WTC11 (cell line): ENCODE measurements at regions not wholly inside any gene's neighbourhood (a gene's known extent, or its start where the extent isn't known, plus 50 kb on each side); places are given as distances from the start of the nearest gene placed in this dataset.

Experiments used
- ATAC-seq: fragments of 200-7000 bp; cut with Tn5 transposase; 2 replicates; pipeline ENCODE4 v1.10.0; 2021; ENCODE audit warnings: mild to moderate bottlenecking, moderate library complexity
- CTCF ChIA-PET: fragments of 300-600 bp; sonication (Branson Sonifier 250); formaldehyde crosslinking; loops from one replicate; lab custom pipeline; 2021; ENCODE audit warnings: antibody characterized with exemption; lab: Charles Lee
- POLR2A ChIA-PET: fragments of 350-600 bp; sonication (Branson Sonifier 250); formaldehyde crosslinking; loops from one replicate; lab custom pipeline; 2021; ENCODE audit warnings: antibody characterized with exemption; lab: Charles Lee
- DNase-seq: peaks from one replicate; pipeline ENCODE4 v3.0.0; 2021; ENCODE audit warnings: low spot score
- H3K27ac Mint-ChIP-seq: 2 replicates; pipeline ENCODE4 v1.8.0; 2021; ENCODE audit warnings: mixed read lengths
- H3K27me3 Mint-ChIP-seq: 2 replicates; pipeline ENCODE4 v1.8.0; 2021; ENCODE audit warnings: low read depth, mild to moderate bottlenecking, moderate library complexity, mixed read lengths
- H3K36me3 Mint-ChIP-seq: 2 replicates; pipeline ENCODE4 v1.8.0; 2021; ENCODE audit warnings: mixed read lengths
- H3K4me1 Mint-ChIP-seq: 2 replicates; pipeline ENCODE4 v1.8.0; 2022; ENCODE audit warnings: mixed read lengths
- H3K4me3 Mint-ChIP-seq: 2 replicates; pipeline ENCODE4 v1.8.0; 2021; ENCODE audit warnings: mild to moderate bottlenecking, moderate library complexity, mixed read lengths
- H3K9me3 Mint-ChIP-seq: 2 replicates; pipeline ENCODE4 v1.8.0; 2021; ENCODE audit warnings: mixed read lengths
- CREB1 ChIP-seq: sonication (generic); formaldehyde crosslinking; IDR thresholded peaks from 2 replicates; pipeline ENCODE4 v1.8.0; 2023; ENCODE audit warnings: mild to moderate bottlenecking, missing genetic modification reagents
- ESRRA ChIP-seq: sonication (generic); formaldehyde crosslinking; IDR thresholded peaks from 2 replicates; pipeline ENCODE4 v1.8.1; 2022; ENCODE audit warnings: mild to moderate bottlenecking, missing genetic modification reagents, borderline replicate concordance
- FOXK1 ChIP-seq: sonication (generic); formaldehyde crosslinking; IDR thresholded peaks from 2 replicates; pipeline ENCODE4 v1.8.0; 2022; ENCODE audit warnings: mild to moderate bottlenecking, moderate library complexity, missing genetic modification reagents
- STAT6 ChIP-seq: sonication (generic); formaldehyde crosslinking; conservative IDR thresholded peaks from 2 replicates; pipeline ENCODE4 v1.8.1; 2023; ENCODE audit warnings: mild to moderate bottlenecking, low read depth, missing genetic modification reagents, moderate library complexity
- TEAD4 ChIP-seq: sonication (generic); formaldehyde crosslinking; IDR thresholded peaks from 2 replicates; pipeline ENCODE4 v1.8.0; 2022; ENCODE audit warnings: mild to moderate bottlenecking, missing genetic modification reagents
- TP53 ChIP-seq: sonication (generic); formaldehyde crosslinking; IDR thresholded peaks from 2 replicates; pipeline ENCODE4 v1.8.1; 2023; ENCODE audit warnings: mild to moderate bottlenecking, missing genetic modification reagents
- USF1 ChIP-seq: sonication (generic); formaldehyde crosslinking; IDR thresholded peaks from 2 replicates; pipeline ENCODE4 v1.8.0; 2022; ENCODE audit warnings: mild to moderate bottlenecking, missing genetic modification reagents
- ZNF532 ChIP-seq: fragments of 250-450 bp; sonication (Bioruptor Pico); IDR thresholded peaks from 2 replicates; pipeline ENCODE4 v1.9.0; 2021; ENCODE audit warnings: mild to moderate bottlenecking, borderline replicate concordance
- ZSCAN18 ChIP-seq: fragments of 250-450 bp; sonication (Bioruptor Pico); IDR thresholded peaks from 2 replicates; pipeline ENCODE4 v2.1.2; 2022; ENCODE audit warnings: mild to moderate bottlenecking, moderate library complexity
- TF ChIP-seq, protein P1 (sequence below): sonication (generic); formaldehyde crosslinking; IDR thresholded peaks from 2 replicates; pipeline ENCODE4 v1.8.1; 2023; ENCODE audit warnings: mild to moderate bottlenecking, missing genetic modification reagents
- TF ChIP-seq, protein P2 (sequence below): sonication (generic); formaldehyde crosslinking; IDR thresholded peaks from 2 replicates; pipeline ENCODE4 v1.8.0; 2022; ENCODE audit warnings: missing genetic modification reagents

DNA sequence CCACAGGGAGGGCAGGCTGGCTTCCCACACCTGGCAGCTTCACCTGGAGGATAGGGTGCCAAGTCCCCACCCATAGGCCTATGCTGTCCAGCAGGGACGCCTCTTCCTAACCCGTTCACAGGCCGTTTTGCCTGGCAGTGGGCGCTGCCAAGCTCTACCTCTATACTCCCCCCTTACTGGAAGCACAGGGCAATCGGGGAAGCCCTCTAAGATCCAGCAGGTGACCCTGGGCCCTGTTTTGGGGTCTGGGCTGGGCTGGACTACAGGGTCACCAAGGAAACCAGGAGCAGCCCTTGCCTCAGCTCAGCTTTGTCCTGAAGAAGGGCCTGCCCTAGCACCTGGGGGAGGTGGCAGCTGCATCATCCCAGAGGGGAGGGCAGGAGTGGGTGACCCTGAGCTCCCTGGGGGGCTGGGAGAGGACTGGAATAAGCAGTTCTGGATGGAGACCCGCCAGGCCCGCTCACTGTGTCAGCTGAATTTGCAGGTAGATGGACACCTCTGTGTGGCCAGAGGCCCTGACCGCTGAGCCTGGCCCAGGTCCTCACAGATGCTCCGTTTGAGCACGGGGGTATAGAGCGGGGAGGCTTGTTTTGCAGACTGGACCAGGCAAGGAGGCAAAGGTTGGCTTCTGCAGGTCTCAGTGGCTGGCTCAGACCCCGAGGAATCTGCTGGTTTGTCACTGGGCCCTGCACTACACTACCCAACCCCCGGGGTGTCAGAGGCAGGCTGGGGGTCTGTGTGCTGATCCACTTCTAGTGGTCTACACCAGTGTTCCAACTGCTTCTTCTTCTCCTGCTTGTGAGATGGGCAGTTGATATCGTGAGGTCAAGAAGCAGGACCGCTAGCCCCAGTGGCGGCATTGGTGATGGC, 163.1 kb downstream of the ASB1 start:
- Mint-ChIP-seq H3K4me1 (no peaks in the 10 kb centered on the region), H3K9me3 (peaks cover 4% of the 10 kb centered on the region; the same call in 1 of the 2 replicates), H3K27ac (no peak overlapping the region), H3K36me3 (no peaks in the 10 kb centered on the region), H3K4me3 (no peak overlapping the region), H3K27me3 (no peaks in the 10 kb centered on the region; the same call in 1 of the 2 replicates)
- CTCF ChIA-PET = no interaction called here
- TF ChIP-seq TEAD4 (CRISPR knock-in tag) (no peak), ESRRA (CRISPR knock-in tag) (no peak), USF1 (CRISPR knock-in tag) (no peak), ZSCAN18 (CRISPR knock-in tag) (no peak), TP53 (CRISPR knock-in tag) (no peak), STAT6 (no peak), FOXK1 (CRISPR knock-in tag) (no peak), ZNF532 (no peak), CREB1 (no peak)
- TF ChIP-seq, protein P1, sequence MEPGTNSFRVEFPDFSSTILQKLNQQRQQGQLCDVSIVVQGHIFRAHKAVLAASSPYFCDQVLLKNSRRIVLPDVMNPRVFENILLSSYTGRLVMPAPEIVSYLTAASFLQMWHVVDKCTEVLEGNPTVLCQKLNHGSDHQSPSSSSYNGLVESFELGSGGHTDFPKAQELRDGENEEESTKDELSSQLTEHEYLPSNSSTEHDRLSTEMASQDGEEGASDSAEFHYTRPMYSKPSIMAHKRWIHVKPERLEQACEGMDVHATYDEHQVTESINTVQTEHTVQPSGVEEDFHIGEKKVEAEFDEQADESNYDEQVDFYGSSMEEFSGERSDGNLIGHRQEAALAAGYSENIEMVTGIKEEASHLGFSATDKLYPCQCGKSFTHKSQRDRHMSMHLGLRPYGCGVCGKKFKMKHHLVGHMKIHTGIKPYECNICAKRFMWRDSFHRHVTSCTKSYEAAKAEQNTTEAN (CRISPR knock-in tag) = no peak
- TF ChIP-seq, protein P2, sequence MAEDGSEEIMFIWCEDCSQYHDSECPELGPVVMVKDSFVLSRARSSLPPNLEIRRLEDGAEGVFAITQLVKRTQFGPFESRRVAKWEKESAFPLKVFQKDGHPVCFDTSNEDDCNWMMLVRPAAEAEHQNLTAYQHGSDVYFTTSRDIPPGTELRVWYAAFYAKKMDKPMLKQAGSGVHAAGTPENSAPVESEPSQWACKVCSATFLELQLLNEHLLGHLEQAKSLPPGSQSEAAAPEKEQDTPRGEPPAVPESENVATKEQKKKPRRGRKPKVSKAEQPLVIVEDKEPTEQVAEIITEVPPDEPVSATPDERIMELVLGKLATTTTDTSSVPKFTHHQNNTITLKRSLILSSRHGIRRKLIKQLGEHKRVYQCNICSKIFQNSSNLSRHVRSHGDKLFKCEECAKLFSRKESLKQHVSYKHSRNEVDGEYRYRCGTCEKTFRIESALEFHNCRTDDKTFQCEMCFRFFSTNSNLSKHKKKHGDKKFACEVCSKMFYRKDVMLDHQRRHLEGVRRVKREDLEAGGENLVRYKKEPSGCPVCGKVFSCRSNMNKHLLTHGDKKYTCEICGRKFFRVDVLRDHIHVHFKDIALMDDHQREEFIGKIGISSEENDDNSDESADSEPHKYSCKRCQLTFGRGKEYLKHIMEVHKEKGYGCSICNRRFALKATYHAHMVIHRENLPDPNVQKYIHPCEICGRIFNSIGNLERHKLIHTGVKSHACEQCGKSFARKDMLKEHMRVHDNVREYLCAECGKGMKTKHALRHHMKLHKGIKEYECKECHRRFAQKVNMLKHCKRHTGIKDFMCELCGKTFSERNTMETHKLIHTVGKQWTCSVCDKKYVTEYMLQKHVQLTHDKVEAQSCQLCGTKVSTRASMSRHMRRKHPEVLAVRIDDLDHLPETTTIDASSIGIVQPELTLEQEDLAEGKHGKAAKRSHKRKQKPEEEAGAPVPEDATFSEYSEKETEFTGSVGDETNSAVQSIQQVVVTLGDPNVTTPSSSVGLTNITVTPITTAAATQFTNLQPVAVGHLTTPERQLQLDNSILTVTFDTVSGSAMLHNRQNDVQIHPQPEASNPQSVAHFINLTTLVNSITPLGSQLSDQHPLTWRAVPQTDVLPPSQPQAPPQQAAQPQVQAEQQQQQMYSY (CRISPR knock-in tag) = no peak
- DNase-seq = no peak
- ATAC-seq = no peak
- POLR2A ChIA-PET = no interaction called here
